HG03097 (cell line): ENCODE measurements at regions not wholly inside any gene's neighbourhood (a gene's known extent, or its start where the extent isn't known, plus 50 kb on each side); places are given as distances from the start of the nearest gene placed in this dataset.

ENCODE experiments used
- ATAC-seq: cut with Tn5 transposase; IDR thresholded peaks from one replicate; pipeline ENCODE4 v1.9.1; 2021; ENCODE audit not compliant: unreplicated experiment, low FRiP score

DNA sequence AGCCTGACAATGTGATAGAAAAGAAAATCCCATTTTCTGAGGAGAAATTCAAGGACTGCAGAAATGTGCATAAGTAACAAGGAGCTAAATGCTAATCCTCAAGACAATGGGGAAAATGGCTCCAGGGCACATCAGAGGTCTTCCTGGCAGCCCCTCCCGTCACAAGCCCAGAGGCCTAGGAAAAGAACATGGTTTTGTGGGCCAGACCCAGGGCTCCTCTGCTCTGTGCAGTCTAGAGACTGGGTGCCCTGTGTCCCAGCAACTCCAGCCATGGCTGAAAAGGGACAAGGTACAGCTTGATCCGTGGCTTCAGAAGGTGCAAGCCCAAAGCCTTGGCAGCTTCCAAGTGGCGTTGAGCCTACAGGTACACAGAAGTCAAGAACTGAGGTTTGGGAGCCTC, 176.8 kb upstream of the SUCLG2 start:
- ATAC-seq: no peak

DNA sequence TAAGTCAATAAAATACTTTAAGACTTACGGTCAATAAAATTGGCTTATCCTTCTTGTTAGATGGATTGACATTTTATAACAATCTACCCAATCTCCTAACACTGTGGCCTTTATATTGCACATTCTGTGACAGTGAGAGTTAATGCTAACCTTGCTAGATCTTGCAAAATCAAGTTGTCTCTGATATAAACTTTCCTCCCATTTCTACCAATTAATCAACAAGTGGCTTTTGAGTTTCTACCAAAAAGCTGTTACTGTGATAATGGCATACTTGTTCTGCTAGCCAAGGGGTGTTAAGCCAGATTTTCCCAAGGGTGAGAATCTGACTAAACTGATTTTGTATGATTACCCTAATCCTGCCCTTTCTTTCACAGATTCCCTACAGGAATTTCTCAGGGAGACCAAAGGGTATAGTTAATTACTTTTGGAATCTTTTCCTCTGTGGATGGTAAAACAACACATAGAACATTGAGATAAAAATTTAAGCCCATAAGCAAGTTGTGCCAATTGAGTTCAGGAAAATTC, 174.1 kb upstream of the SUCLG2 start:
- no peak for ATAC-seq

DNA sequence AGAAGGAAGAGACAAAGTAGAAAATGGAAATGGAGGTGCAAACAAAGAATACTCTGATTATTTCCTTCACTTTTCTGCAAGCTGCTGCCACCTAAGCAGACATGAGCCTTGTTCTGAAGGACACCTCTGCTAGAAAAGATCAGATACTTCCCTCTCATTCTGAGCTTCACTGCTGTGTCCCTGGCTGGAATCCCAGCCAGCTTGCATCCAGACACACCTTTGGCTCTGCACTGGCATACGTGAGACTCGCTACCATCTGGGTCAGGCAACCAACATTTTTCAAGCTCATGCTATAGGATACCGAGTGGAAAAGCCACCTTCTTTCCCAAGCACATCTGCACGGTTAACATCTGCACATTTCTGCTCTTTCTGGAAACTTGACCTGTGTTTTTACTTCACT, 166.7 kb upstream of the SUCLG2 start:
- ATAC-seq: no peak

DNA sequence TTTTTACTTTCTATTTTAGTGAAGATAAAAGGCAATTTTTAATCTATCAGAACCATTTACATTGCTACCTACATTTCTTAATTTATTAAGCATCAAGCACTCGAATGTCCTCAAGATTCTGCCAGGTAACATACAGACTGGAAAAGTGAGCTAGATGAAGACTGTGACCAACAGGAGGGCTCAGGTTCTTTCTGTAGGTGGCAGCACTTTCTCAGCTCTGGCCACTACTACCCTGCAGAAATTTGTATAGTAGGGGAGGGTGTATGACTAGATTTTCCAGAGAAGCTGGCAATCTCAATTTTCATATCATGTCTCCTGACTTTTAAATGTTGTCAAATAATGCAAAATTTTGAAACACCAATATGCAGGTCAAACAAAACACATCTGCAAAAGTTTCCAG, 165.0 kb upstream of the SUCLG2 start:
- no peak for ATAC-seq

DNA sequence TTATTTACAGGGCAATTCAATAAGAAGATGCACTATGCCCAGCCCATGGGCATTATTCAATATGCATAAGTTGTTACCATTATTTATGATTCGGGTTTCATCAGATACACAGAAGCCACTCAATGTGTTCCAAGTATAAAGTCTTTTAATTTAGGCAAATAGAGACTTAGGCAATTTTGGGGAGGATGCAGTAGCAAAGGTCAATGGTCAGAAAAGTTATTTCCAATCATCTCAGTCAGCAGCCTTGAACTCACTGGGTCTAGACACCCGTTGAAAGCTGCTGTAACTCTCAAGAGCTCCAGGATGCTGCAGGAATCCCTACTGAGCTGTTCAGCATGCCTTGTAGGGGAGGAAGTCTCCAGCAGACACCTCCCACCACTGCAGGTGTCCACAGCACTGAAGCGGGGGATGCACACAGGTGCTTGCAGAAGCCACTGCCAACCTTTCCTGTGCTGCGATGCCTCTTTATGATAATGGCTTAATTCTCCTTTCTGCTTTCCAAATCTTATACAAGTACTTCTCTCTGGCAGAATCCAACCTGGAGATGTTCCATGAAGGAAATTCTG, 155.0 kb upstream of the SUCLG2 start:
- ATAC-seq: no peak

DNA sequence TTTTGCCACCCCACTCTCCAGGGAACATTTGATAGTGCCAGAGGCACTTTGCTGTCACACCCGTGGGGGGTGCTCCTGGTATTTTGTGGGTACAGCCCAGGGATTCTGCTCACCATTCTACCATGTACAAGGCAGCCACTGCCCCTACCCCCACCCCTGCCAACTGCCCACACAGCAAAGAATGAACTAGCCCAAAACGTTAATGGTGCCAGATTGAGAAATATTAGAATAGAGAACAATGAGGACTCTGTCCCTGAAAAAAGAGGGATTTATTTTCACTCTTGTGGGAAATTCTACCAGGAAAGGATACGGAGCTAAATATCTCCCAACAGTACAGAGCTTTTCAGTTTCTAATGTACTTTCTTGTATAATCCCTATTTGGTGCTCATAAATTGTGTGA, 154.5 kb upstream of the SUCLG2 start:
- no peak for ATAC-seq

DNA sequence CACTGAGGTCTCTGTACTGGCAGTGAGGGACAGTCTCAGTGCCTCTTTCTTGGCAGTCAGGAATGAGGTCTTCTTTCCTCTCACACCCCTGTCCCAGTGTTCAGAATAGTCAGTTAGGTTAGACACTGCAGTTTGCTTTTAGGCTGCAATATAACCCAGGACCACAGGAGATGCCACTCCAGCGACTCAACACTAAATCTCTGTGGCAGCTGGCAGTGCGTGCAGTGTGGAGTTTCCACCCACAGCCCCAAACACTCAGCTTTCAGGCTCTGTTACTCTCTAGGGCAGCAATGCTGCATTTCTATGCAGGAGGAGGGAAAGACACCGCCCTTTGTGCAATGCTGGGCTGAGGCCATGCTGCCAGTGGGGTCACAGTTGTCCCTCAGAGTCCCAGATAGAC, 150.2 kb upstream of the SUCLG2 start:
- no peak for ATAC-seq

DNA sequence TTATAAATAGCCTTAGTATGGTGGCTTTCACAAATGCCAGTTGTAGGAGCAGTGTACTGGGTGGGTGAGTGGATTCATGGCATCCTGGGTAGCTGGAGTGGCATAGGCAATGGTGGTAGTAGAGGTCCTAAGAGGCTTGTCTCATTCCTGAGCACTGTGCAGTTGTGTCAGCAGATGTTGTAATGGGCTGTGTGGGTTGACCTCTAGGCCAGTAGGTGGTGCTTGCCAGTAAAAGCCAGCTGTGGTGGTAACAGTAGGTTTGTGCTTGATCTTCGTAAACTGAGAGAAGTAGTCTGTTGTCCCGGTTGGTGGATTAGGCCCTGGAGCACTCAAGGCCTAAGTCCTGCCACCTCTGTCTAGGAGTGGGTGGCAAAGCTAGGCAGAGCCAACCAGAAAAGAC, 149.7 kb upstream of the SUCLG2 start:
- ATAC-seq: no peak

DNA sequence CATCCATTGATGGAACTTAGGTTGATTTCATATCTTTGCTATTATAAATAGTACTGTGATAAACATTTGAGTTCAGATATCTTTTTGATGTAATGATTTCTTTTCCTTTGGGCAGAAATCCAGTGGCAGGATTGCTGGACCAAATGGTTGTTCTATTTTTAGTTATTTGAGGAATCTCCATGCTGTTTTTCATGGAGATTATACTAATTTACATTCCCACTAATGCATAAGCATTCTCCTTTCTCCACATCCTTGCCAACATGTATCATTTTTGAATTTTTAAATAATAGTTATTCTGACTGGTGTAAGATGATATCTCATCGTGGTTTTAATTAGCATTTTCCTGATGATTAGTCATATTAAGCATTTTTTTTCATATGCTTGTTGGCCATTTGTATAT, 144.0 kb upstream of the SUCLG2 start:
- ATAC-seq: no peak

DNA sequence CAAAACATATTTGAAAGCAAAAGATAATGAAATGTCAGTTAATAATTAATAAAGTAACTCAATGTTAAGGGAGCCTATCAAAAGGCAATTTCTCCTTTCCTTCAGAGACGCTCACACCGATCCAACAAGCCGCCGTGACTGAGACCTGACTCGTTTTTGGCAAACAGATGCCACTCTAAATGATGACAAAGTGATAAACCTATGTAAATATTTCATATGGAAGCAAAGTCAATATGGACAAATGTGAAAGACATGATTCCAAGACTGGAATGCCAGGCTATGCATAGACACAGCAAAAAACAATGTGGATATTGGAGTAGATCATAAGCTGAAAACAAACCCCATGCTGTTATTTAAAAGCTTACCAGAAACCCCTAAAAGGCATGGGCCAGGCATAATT, 137.2 kb upstream of the SUCLG2 start:
- ATAC-seq: no peak

DNA sequence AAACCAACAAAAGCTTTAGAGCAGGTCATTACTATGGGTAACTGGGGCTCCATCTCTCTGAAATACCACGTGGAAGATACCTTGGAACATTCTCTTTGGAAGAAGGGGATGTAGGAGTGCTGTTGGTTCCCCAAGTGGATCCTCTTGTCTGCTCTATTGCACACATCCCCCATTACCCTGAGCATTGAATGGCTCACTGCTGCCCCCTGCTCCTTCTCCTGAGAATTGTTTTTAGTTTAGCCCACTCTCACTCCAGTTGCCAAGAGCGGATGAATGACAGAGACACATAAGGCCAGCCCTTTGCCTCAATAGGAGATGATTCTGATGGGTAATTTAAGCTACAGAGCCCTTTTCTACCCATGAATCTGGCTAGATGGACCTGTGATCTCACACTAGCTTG, 135.6 kb upstream of the SUCLG2 start:
- ATAC-seq: peak; percentile 76

DNA sequence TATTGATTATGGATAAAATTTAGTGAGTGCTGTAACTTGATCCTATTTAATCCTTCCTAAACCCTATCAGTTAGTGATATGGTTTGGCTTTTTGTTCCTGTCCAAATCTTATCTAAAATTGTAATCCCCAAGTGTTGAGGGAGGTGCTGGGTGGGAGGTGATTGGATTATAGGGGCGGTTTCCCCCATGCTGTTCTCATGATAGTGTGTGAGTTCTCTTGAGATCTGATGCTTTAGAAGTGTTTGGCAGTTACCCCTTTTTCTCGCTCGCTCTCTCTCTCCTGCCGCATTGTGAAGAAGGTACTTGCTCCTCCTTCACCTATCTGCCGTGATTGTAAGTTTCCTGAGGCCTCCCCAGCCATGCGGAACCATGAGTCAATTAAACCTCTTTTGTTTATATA, 134.0 kb upstream of the SUCLG2 start:
- no peak for ATAC-seq

DNA sequence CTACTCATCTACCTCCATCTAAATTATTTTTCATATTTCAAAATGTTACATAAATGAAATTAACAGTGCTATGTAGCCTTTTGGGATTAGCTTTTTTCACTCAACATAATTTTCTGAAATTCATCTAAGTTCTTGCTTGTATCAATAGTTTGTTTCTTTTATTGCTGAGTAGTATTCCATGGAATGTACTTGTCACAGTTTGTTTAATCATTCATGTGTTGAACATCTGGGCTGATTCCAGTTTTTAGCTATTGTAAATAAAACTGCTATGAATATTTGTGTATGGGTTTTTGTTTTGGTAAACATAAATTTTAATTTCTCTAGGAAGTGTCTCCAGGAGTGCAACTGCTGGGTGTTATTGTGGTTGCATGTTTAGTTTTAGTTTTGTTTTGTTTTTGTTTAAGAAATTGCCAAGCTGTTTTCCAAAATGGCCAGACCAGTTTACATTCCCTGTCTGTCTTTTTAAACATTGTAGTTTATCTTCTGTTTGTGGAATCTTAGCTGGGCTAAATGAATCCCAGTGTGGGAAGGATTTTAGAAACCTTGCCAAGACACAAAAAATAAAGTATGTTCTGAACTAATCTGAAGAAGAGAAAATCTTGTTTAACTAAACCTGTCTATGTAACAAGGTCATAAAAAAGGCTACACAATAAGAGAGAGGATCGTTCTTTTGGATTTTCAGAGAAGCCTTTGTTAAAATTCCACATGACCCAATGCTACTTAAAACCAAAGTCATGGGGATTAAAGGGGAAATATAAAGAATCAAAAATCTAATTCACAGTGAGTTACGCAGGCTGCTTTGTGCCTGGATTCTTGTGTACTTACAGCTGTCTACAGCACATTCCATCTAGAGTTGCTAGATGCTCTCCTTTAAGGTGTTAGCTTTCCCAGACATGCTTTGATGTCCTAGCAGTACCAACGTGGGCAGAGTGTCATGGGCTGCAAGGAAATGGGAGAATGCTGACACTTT, 129.2 kb upstream of the SUCLG2 start:
- no peak for ATAC-seq

DNA sequence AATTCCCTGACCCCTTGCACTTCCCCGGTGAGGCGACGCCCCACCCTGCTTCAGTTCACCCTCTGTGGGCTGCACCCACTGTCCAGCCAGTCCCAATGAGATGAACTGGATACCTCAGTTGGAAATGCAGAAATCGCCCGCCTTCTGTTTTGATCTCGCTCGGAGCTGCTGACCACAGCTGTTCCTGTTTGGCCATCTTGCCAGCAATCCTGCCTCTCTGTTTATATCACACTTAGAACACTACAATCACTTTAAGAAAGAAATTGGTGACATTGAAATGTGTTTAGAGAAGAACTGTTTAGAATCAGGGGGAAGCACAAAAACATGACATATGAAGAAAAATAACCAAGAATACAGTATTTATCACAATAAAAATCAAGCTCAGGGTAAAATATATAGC, 127.5 kb upstream of the SUCLG2 start:
- no peak for ATAC-seq

DNA sequence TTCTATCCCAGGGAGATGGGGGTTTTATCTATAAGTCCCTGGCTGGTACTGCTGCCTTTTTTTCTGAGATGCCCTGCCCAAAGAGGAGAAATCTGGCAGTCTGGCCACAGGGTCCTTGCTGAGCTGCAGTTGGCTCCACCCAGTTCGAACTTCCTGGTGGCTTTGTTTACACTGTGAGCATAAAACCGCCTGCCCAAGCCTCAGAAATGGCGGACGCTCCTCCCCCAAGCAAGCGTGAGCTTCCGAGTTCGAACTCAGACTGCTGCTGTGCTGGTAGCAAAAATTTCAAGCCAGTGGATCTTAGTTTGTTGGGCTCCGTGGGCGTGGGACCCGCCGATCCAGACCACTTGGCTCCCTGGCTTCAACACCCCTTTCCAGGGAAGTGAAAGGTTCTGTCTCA, 126.8 kb upstream of the SUCLG2 start:
- ATAC-seq: no peak

DNA sequence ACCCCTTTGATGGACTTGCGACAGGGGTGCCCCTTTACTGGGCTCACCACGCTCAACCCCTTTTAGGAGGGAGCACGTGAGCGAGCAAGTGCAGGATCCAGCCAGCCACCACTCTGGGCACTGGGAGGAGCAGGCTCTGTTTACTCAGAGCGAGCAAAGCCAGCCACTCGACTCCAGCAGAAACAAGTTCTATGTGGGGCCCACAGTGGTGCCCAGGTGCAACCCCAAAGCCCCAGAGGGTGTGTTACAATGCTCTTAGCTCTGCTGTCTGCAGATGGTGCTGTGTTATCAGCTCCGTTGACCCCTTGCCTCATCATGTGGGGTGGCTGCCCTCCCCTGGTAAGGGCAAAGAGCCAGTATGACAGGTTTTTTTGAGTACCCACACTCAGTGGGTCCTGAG, 120.3 kb upstream of the SUCLG2 start:
- no peak for ATAC-seq

DNA sequence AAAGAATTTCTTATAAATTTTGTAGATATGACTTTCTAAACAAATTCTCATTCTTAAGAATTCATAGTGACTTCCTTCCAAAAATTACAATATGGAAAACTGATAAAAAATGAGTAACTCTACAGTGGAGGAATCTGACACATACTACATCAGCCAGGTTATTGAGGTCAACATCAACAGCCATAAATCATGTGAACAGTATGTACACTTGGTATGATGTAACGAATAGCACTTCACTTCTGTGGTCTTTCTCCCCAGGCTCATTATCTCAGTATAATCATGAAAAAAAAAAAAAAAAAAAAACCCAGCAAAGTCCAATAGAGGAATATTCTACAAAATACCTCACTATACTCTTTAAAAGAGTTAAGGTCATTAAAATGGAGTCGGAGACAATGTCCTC, 111.2 kb upstream of the SUCLG2 start:
- ATAC-seq: no peak

DNA sequence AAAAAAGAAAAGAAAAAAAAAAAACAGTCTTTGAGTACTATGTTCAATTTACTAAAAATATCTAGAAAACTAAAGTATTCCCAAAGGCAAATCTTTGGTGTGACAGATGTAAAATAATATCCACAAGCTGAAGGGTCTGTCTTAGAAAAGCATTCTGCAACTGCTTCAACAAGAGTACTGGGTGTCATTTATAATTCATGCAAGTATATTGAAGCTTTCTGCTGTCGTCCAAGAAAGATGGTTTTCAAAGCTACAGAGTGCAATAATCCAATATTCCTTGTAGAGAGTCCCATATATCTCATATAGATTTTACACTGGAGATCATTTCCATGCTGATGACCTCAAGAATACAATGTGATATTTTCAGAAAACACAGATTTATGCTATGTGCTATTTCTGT, 90.9 kb upstream of the SUCLG2 start:
- no peak for ATAC-seq

DNA sequence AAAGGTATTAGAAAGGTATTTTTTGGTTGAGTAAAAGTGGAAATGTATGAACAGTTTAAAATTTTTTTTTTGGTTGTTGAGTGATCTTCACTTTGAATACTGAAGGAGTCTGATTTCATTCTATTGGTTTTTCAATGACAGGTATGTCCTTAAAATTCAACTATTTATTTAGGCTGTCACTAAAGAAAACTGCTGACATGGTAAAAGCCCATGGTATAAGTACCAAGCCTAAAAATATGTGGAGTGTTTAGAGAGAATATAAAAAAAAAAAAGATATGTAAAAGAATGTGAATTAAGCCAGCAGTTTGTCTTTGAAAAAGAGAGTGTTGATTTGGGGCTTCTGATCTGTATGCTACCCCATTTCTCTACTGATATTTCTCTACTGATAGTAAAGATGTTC, 90.3 kb upstream of the SUCLG2 start:
- ATAC-seq: no peak

DNA sequence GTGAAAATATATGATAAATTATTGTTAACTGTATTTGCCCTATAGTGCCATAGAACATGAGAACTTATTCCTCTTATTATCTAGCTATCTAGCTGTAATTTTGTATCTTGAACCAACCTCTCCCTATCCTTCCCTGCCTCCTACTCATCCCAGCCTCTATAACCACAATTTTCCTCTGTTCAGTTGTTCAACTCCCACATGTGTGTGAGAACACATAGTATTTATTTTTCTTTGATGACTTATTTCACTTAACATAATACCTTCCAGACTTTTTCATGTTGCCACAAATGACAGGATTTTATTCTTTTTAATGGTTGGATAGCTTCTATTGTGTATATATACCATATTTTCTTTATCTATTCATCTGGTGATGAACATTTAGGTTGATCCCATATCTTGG, 85.4 kb upstream of the SUCLG2 start:
- ATAC-seq: no peak

DNA sequence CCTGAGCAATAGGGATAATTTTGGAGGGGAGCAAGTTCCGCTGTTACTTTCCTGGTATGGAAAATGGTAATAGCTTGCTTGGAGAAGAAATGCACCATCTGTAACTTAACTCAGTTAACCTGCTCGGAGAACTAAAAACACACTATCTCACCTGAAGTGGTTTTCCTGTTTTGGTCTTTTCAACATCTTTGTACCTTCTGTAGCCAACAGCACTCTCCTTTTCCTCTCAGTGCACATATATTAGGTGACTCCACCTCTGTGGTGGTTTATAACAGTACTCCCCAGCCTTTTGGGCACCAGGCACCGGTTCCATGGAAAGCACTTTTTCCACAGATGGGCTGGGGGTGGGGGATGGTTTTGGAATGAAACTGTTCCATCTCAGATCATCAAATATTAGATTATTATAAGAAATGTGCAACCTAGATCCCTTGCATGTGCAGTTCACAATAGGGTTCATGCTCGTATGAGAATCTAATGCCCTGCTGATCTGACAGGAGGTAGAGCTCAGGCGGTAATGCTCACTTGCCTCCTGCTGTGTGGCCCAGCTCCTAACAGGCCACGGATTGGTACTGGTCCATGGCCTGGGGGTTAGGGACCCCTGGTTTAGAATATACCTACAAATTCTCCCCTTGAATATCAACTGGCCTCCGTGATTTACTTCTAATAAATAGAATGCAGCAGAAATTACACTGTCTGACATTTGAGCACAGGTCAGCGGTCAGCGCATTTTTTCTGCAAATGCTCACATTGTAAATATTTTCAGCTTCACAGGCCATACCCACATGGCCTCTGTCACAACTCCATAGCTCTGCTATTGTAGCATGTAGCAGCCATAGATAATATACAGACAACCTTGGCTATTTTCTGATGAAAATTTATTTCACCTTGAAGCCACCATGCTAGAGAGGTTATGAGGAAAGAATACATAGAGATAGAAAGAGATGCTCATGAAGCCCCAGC, 83.8 kb upstream of the SUCLG2 start:
- ATAC-seq: no peak
